ENCODE measurements at regions not wholly inside any gene's neighbourhood (a gene's known extent, or its start where the extent isn't known, plus 50 kb on each side); places are given as distances from the start of the nearest gene placed in this dataset.

DNA sequence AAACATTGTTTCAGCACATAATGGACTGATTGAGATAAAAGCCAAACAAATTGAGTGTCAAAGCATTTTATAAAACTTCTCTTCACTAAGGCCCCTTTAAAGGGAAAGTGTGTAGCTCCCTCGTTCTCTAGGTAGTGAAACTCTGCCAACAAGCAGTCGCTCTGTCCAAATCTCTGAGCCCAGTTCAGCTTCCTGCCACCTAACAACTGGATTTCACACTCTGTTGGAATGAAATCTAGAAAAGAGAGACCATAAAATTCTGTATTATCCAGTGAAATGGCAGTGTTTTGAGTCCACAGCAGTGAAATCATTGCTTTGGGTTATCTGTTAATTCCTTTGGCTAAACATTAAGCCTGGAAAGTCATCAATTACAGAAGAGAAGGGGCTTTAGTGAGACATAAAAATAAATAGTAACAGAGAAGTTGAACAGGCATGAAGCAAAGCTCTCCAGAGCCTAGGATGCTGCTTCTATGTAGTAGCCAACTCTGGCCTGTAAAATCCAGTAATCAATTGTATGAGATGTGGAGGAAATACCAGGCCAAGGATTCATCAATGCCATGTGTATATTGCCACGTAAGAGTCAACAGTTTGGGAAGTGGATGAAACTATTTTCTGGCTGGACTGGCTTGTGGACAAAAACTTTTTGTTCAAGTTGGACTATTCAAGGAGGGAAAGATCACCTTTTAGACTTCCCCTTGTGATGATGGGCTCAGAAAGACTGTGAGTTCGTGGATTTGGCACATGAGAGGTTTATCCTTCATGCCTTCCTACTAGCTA is 122.5 kb downstream of the WIF1 start (continued):
- TF ChIP-seq, protein P1, sequence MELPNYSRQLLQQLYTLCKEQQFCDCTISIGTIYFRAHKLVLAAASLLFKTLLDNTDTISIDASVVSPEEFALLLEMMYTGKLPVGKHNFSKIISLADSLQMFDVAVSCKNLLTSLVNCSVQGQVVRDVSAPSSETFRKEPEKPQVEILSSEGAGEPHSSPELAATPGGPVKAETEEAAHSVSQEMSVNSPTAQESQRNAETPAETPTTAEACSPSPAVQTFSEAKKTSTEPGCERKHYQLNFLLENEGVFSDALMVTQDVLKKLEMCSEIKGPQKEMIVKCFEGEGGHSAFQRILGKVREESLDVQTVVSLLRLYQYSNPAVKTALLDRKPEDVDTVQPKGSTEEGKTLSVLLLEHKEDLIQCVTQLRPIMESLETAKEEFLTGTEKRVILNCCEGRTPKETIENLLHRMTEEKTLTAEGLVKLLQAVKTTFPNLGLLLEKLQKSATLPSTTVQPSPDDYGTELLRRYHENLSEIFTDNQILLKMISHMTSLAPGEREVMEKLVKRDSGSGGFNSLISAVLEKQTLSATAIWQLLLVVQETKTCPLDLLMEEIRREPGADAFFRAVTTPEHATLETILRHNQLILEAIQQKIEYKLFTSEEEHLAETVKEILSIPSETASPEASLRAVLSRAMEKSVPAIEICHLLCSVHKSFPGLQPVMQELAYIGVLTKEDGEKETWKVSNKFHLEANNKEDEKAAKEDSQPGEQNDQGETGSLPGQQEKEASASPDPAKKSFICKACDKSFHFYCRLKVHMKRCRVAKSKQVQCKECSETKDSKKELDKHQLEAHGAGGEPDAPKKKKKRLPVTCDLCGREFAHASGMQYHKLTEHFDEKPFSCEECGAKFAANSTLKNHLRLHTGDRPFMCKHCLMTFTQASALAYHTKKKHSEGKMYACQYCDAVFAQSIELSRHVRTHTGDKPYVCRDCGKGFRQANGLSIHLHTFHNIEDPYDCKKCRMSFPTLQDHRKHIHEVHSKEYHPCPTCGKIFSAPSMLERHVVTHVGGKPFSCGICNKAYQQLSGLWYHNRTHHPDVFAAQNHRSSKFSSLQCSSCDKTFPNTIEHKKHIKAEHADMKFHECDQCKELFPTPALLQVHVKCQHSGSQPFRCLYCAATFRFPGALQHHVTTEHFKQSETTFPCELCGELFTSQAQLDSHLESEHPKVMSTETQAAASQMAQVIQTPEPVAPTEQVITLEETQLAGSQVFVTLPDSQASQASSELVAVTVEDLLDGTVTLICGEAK (IDR thresholded peaks at IDR 0.05) = no peak
- TF ChIP-seq, protein P1 (CRISPR knock-in tag; IDR thresholded peaks at IDR 0.05) = no peak
- TF ChIP-seq, protein P2, sequence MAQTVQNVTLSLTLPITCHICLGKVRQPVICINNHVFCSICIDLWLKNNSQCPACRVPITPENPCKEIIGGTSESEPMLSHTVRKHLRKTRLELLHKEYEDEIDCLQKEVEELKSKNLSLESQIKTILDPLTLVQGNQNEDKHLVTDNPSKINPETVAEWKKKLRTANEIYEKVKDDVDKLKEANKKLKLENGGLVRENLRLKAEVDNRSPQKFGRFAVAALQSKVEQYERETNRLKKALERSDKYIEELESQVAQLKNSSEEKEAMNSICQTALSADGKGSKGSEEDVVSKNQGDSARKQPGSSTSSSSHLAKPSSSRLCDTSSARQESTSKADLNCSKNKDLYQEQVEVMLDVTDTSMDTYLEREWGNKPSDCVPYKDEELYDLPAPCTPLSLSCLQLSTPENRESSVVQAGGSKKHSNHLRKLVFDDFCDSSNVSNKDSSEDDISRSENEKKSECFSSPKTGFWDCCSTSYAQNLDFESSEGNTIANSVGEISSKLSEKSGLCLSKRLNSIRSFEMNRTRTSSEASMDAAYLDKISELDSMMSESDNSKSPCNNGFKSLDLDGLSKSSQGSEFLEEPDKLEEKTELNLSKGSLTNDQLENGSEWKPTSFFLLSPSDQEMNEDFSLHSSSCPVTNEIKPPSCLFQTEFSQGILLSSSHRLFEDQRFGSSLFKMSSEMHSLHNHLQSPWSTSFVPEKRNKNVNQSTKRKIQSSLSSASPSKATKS (CRISPR knock-in tag; IDR thresholded peaks at IDR 0.05) = no peak
- TF ChIP-seq CREB1 (IDR thresholded peaks at IDR 0.05) (no peak), CREB1 (CRISPR knock-in tag; IDR thresholded peaks at IDR 0.05) (no peak), PBX2 (CRISPR knock-in tag; IDR thresholded peaks at IDR 0.05; ENCODE audit: low read depth) (no peak), PBX2 (tag; conservative IDR thresholded peaks at IDR 0.05; ENCODE audit: low read depth) (no peak), ZFP30 (CRISPR knock-in tag; IDR thresholded peaks at IDR 0.05; ENCODE audit: borderline replicate concordance) (no peak), U2AF2 (optimal IDR thresholded peaks at IDR 0.05; ENCODE audit: low read depth, low read length) (no peak), EP300 (IDR thresholded peaks at IDR 0.05; ENCODE audit: low read length) (no peak), CSDE1 (IDR thresholded peaks at IDR 0.05) (no peak), RAD21 (CRISPR knock-in tag; conservative IDR thresholded peaks at IDR 0.05 in 1 of 2, IDR thresholded peaks at IDR 0.05 in 1 of 2) (no peak)
- TF ChIP-seq, protein P3, sequence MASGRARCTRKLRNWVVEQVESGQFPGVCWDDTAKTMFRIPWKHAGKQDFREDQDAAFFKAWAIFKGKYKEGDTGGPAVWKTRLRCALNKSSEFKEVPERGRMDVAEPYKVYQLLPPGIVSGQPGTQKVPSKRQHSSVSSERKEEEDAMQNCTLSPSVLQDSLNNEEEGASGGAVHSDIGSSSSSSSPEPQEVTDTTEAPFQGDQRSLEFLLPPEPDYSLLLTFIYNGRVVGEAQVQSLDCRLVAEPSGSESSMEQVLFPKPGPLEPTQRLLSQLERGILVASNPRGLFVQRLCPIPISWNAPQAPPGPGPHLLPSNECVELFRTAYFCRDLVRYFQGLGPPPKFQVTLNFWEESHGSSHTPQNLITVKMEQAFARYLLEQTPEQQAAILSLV (tag; IDR thresholded peaks at IDR 0.05) = no peak

Measured in K562 (cell line).